ENCODE measurements at regions not wholly inside any gene's neighbourhood (a gene's known extent, or its start where the extent isn't known, plus 50 kb on each side); places are given as distances from the start of the nearest gene placed in this dataset.

DNA sequence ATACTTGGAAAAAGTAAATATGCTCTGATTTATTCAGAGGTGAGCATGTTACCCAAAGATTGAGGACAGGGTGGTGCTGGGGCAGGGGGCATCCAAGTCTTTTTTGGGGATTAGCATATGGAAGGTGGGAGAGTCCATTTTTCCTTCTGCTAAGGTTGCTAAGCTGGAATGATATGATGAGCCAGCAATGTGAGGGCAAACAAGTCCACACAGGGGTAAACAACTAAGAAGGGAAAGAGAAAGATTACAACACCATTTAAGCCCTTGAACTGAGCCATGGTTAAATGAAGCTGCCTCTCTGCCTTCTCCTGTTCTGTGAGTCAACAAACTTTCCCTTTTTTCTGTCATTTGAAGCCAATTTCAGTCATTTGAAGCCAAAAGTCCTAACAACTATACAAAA is 89.0 kb downstream of the RPL22L1 start:
- DNase-seq (ENCODE audit: low read depth) = no peak

DNA sequence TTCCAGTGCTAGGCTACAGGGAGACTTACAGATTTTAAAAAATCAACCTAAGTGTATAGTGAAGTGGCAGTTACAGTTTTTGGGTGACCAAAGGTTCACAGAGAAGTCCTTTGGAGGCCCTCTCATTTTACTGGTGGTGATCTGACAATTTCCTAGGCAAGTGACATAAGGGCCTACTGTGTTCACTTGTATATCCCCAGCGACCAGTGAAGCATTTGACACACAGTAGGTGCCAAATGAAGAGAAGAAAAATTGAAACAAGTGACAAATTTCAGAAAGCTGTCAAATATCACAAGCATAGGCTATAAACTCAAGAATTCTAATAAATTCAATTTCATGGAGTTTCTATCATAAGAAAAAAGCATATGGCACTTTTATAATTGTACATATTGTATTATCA is 89.5 kb downstream of the RPL22L1 start:
- DNase-seq (ENCODE audit: low read depth) = no peak

- no peak for DNase-seq (ENCODE audit: low read depth)
Measured at GRCh38 chr3:170778240-170779217, 91.5 kb downstream of the RPL22L1 start.

DNA sequence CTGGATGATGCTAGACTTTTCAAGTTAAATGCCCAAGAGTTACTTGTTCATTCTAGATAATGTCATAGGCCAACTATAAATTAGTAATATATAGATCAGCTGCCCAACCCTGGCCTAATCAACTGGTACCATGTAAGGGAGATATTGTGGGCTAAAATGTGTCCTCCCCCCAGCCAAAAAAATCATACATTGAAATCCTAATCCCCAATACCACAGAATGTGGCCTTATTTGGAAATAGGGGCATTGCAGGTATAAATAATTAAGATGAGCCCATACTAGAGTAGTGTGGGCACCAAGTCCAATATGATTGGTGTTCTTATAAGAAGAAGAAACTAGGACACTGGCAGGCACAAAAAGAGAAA is 92.5 kb downstream of the RPL22L1 start:
- DNase-seq (ENCODE audit: low read depth) = no peak

GRCh38 chr3:170776887-170777563 is 93.0 kb downstream of the RPL22L1 start:
- DNase-seq (ENCODE audit: low read depth) = no peak

GRCh38 chr3:170773682-170774425 is 96.1 kb downstream of the RPL22L1 start:
- no peak for DNase-seq (ENCODE audit: low read depth)

- DNase-seq (ENCODE audit: low read depth) = no peak
Measured at GRCh38 chr3:170772175-170772574, 97.8 kb downstream of the RPL22L1 start.

DNA sequence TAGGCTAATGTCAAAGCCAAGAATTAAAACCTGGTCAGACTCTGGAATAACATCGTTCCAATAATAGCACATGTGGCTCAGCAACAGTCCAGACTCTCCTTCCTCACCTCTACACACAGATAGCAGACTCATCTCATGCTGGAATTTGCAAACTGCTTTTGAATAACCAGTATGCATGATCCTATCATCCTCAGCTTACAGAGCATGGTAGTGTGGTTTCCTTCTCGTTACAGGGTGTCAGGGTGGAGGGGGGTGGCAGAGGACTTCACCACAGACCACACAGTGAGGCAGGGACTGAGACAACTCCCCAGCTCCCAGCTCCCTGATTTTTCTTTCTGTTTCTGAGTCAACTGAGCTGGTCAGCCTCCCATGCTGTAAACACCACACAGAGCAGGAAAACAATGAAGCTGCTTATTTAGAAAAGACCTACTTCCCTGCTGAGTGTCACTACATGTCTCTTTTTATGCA is 101.6 kb downstream of the RPL22L1 start:
- DNase-seq (ENCODE audit: low read depth) = no peak

DNA sequence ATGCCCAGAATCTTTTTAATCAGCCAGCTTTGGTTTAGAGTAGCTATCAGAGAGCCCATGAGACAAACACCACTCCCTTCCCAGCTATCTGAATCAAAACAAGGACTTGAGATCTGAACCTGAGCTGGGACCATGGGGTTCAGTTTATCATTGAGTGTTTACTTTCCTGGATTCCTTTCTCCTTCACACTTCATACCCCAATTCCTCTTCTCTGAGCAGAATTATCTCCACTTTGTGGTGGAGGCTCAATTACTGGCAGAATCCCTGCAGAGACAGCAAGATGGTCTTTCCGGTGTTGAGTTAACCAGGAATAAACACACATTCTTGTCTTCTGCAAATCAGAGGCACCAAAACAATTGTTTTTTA is 102.4 kb downstream of the RPL22L1 start:
- DNase-seq (ENCODE audit: low read depth) = no peak

DNA sequence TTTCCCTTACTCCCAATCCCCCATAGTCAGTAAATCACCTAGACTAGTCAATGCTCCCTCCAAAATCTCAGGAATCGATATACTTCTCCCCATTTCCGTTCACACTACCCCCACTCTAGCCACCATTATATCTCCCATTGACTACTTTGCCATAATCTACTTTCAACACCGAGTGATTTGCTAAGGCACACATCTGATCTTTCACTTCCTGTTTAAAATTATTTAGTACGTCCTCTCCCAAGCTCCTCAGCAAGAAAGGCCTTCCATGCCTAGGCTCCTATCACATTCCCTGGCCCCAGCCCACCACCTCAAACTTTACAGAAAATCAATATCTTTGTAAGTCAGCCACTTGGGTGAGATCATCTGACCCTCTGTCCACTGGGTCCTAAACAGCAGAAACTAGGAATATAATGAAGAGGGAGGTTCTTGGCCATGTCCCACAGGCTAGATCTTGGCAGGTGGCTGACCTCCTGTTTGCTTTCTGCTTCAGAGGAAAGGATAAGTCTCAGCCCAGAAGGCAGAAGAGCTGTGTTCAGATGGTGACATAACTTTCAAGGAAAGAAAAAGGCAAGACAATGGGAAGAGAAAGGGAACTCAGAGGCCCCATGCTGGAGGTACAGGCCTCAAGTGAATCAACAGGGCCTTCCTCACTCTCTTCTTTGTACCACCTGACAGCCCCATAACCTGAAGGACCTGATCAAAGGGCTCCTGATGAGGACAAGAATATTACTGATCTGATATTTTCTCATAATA is 103.0 kb downstream of the RPL22L1 start:
- no peak for DNase-seq (ENCODE audit: low read depth)

GRCh38 chr3:170766253-170766652 is 103.7 kb downstream of the RPL22L1 start:
- no peak for DNase-seq (ENCODE audit: low read depth)

DNA sequence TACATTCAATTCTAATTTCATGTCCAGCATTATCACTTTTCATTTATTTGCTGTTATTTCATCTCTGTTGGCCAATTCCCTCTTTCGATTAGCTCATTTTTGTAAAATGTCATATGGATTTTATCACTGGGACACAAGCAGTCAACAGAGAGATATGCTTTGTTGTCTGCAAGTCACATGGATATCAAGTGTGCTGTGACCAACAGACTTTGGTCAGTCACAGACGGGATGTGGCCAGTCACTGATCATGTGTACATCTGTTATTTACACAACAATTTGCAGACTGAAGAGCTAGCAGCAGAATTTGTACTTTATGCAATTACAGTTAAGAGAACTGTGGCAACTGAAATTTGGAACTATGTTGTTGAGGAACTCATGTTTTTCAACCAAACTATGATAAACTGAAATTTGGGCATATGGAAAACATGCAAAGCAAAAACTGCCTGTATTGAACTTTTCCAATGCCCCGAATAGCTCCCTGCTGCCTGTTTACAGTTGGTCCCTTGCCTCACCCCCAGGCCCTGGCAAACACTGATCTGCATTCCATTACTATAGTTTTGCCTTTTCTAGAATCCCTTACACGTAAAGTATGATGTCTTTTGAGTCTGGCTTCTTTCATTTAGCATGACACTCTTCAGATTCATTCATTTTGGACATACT is 104.4 kb downstream of the RPL22L1 start:
- no peak for DNase-seq (ENCODE audit: low read depth)

GRCh38 chr3:170764017-170764416 is 106.0 kb downstream of the RPL22L1 start:
- DNase-seq (ENCODE audit: low read depth) = no peak

GRCh38 chr3:170762064-170762463 is 107.9 kb downstream of the RPL22L1 start:
- DNase-seq (ENCODE audit: low read depth) = no peak

DNA sequence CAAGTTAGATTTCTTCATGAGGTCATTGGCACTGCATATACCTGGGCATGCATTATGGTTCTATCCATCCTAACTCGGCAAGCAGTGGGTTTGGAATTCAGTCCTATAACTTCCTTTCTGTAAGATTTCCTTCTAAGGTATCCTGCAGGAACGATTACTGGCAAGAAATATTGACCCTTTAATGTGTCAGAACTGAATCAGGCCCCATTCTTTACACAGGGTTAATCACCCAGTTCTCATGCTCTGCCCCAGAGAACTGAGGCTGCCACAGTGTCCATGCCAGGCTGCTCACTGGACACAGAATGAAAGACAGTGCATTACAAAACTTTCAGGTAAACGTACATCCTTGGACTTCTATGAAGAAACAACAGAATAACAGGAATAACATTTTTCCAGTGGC is 108.9 kb downstream of the RPL22L1 start:
- DNase-seq (ENCODE audit: low read depth) = no peak

GRCh38 chr3:170760174-170760526 is 109.8 kb downstream of the RPL22L1 start:
- no peak for DNase-seq (ENCODE audit: low read depth)

DNA sequence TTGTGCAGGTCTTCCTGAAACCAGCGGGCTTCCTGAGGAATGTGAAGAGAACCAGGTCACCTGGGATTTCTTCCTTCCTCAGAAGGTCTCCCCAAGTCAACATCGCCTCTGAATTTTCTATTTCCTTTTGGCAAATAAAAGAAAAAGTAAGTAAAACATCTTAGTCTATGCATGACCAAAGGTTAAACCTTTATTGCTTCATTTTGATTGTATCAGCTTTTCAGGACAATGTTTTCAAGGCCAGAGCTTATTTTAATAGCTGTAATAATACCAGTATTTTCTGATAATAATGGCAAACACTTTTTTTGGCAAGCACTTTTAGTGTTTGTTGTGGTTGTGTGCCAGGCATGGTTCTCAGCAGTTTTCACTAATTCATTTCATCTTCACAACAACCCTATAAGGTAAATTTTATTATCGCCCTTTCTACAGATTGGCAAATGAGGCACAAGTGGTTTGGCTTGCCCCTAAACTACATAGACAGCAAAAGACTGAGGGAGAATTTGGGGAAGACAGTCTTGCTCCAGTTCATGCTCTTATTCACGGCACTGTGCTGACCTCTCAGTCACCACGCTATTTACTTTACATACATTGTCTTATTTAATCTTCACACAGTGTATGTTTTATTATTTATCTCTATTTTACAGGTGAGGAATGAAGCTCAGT is 110.4 kb downstream of the RPL22L1 start:
- no peak for DNase-seq (ENCODE audit: low read depth)

- DNase-seq (ENCODE audit: low read depth) = no peak
Measured at GRCh38 chr3:170757038-170757437, 113.0 kb downstream of the RPL22L1 start.

DNA sequence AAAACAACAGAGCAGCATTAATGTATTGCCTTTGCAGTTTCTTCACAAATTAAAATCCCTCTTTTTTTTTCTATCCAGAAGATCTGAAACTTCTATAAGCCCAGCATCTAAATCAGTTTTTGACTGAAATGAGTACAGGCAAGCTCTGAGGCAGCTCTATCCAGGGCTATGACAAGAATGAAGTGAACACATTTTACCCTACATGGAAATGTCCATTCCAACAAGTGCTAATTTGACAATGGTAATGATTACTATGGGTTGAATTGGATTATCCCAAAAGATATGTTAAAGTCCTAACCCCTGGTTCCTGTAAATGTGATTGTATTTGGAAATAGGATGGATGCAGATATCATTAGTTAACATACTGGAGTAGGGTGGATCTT is 115.7 kb downstream of the RPL22L1 start:
- DNase-seq (ENCODE audit: low read depth) = no peak

DNA sequence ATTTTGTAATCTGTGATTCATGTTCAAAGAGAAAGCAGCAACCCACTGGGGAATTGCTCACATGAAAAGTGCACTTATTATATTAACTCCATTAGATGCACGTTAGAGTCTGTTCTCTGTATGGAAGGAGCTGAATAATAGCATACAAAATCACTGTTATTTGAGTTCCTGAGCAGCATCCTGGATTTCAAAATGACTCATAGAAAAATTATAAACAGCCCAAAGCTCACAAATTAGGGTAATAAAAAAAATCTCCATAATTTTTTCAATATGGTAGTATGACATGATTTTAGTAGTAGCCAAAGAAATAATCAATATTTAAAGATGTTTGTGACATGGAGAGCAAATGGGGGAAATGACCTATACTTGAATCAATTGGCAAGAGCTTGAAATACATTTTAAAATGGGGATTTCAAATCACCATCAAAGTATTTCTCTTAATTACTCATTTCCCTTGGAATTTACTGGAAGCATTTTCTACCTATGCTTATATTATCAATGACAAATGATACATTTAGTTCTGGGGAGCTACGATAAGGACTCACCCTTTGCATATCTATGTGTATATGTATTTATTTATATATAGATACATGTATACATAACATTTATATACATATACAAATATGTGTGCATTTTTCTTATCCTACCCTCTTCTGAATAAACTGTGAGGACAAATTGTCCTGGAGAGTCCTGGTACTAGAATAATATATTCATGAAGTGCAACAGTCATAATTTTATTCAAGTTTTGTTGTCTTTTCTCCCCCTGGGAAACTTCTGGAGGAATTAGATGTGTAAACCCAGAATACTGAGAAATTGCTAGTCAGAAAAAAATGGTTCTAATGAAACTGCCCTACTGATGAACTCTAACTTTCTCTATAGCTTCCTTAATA is 116.3 kb downstream of the RPL22L1 start:
- DNase-seq (ENCODE audit: low read depth) = peak; percentile 41
